GM12875 (cell line): ENCODE measurements at regions not wholly inside any gene's neighbourhood (a gene's known extent, or its start where the extent isn't known, plus 50 kb on each side); places are given as distances from the start of the nearest gene placed in this dataset.

ENCODE experiments used
- H3K4me3 ChIP-seq: one replicate; pipeline ENCODE4 v1.5.1; 2011; ENCODE audit warnings: low read depth, low read length, control low read depth
- TF ChIP-seq, protein P1 (sequence below): IDR thresholded peaks from 2 replicates; pipeline ENCODE4 v1.5.1; 2011; ENCODE audit warnings: low read depth, mild to moderate bottlenecking, control low read depth, inconsistent platforms, low read length, moderate library complexity, borderline replicate concordance; ENCODE audit not compliant: insufficient read depth

DNA sequence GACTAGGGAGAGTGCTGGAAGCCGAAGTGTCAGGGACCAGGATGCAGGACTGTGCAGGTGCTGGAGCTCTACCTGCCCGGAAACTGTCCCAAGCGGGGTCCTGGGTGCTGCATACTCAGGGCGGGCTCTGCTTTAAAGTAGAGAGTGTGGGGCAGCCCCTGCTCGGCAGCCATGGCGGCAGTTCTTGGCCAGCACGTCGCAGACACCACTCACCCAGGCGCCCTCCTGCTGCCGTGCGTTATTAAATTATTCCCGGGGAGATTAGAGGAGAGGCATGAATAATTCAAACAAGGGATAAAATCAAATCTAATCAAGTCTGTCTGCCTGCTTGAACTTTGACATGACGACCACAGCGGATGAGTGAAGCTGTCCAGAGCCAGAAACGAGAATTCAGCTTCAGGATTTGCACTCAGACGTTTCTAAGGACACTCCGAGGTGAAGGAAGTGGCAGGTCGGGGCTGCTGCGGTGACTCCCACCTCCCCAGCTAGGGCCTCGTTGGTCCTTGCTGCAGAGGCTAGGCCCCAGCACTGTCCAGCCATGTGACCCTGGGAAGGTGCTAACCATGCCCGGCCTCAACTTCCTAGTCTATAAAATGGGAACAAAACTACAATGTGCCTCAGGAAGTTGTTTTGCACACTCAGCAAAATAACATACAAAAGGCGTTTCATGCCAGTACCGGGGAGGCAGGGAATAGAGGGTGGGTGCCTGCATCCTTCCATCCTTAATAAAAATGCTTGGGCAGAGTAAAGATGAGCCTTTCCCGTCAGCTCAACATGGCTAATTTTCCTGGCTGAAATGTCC lies 91.3 kb upstream of the ADAMTS2 start:
- TF ChIP-seq, protein P1, sequence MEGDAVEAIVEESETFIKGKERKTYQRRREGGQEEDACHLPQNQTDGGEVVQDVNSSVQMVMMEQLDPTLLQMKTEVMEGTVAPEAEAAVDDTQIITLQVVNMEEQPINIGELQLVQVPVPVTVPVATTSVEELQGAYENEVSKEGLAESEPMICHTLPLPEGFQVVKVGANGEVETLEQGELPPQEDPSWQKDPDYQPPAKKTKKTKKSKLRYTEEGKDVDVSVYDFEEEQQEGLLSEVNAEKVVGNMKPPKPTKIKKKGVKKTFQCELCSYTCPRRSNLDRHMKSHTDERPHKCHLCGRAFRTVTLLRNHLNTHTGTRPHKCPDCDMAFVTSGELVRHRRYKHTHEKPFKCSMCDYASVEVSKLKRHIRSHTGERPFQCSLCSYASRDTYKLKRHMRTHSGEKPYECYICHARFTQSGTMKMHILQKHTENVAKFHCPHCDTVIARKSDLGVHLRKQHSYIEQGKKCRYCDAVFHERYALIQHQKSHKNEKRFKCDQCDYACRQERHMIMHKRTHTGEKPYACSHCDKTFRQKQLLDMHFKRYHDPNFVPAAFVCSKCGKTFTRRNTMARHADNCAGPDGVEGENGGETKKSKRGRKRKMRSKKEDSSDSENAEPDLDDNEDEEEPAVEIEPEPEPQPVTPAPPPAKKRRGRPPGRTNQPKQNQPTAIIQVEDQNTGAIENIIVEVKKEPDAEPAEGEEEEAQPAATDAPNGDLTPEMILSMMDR, result no peak

DNA sequence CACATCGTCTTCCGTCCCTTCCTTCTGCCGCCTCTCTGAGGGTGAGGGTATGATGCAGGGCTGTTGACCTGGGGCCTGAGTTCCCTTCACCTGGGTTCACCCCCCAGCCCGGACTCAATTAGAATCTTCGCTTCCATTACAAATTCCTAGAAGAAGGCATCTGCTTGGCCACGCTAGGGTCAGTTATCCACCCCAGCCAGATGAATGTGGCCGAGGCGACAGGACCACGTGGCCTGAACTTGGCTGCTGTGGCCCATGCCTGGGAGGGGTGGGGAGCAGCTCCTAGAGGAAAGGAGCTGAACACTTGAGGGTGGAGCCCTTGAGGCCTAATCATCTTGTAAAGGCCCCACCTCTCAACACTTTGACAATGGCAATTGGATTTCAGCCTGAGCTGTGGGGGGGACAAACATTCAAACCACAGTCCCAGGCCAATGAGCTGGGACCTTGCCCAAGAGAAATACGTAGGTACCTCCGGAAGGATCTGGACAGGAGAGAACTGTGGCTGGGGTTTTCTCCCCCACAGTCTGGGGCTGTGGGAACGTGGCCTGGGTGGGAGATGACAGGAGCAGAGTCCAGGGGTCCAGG lies 90.6 kb upstream of the ADAMTS2 start:
- no peak overlapping the region for H3K4me3 ChIP-seq
- TF ChIP-seq, protein P1, result no peak

More for the DNA sequence above, 91.3 kb upstream of the ADAMTS2 start:
- H3K4me3 ChIP-seq, result no peak overlapping the region

DNA sequence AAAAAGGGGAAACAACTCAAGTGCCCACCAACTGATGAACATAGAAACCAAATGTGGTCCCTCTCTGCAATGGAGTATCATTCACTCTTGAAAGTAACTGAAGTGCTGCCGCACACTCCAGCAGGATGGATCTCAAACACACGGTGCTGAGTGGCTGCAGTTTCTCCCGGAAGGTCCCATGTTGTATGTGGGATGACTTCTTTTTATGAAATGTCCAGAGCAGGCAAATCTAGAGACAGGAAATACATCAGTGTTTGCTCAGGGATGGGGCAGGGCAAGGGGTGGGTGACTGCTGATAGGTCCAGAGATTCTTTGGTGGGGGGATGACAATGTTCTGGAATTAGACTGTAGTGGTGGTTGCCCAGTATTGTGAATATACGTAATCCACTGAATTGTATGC lies 89.9 kb upstream of the ADAMTS2 start:
- TF ChIP-seq, protein P1, result no peak
- no peak overlapping the region for H3K4me3 ChIP-seq

DNA sequence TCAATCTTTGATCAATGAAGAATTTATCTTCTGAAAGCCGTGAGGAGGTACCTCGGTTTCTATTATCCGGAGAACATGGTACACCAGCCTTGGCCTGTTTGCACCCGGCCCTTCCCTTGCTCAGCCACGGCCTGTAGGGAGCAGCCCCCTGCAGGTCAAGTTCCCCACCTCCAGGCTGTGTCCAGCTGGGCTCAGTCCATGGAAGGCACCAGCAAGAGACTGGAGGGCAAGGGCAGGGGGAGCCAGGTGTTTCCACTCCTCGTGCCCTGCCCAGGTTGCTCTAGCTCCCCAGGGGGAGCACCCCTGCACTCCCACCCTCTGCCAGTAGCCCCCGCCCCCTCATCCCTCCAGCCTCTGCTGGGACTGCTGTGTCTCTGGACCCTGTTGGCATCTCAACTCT lies 87.3 kb upstream of the ADAMTS2 start:
- H3K4me3 ChIP-seq, result no peak overlapping the region
- TF ChIP-seq, protein P1, result no peak

DNA sequence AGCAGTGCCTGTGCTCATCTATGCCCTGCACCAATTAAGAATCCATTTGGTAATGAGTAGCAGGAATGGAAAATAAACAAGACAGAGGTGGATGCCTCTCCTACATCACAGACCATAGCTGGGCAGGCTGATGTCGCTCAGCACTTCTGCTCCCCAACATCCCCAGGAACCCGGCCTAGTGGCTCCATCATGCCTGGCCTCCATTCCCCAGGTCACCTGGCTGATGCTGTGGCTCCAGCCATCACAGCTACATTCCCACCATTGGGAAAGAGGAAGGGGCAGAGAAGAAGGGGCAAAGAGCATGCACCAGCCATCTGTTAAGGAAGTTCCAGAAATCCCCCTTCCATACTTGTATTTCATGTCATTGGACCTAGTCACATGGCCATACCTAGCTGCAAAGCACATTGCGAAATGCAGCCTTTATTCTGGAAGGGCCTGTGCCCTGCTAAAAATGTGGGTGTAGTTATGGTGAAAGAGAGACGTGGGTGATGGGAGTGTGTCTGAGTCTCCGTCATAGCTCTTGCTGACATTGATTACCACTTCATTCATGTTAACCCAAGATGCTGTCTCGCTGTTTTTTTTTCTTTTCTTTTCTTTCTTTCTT lies 86.1 kb upstream of the ADAMTS2 start:
- TF ChIP-seq, protein P1, result no peak

DNA sequence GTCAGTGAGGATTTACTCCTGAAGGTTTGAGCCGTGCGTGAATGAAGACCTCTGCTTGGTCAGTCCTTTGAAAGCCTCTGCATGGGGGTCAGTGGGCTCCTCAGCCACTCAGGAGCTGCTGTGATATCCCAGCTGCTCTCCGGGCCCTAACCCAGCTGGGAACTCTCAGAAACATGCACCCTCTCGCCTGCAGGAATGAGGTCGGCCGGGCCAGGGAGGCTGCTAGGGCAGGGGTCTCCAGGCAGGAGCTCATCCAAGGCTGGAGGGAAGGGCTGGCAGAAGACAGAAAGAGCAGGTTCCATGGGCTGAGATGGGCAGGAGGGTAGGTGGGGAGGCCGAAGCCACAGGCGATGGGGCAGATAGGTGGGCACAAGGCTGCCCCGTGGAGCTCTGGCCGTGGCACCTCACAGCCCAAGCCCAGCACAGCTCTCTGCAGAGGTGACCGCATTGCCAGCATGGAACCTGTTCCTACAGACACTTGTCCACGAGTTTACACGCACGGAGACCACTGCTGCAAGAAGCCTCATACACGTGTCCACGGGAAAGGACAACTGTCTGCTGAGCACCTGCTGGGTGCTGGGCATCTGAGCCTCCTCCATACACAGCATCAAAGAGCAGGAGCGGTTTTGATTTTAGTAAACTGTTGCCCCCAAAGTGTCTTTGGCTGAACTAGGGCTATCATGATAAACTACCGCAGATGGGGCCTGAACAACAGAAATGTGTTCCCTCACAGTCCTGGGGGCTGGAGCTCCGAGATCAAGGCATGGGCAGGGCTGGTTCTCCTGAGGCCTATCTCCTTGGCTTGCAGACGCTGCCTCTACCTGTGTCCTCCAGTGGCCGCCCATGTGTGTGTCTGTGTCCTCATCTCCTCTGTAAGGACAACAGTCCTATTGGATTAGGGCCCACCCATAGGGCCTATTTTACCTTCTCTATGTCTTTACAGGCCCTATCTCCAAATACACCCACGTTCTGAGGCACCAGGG lies 85.2 kb upstream of the ADAMTS2 start:
- TF ChIP-seq, protein P1, result no peak
- no peak overlapping the region for H3K4me3 ChIP-seq

More for the DNA sequence above, 86.1 kb upstream of the ADAMTS2 start:
- no peak overlapping the region for H3K4me3 ChIP-seq
